ENCODE measurements at regions not wholly inside any gene's neighbourhood (a gene's known extent, or its start where the extent isn't known, plus 50 kb on each side); places are given as distances from the start of the nearest gene placed in this dataset.

- TF ChIP-seq EP300 (IDR thresholded peaks at IDR 0.05) = no peak
- TF ChIP-seq CTCF (IDR thresholded peaks at IDR 0.05) = no peak
- TF ChIP-seq POLR2AphosphoS5 (IDR thresholded peaks at IDR 0.05) = no peak
- TF ChIP-seq POLR2A (IDR thresholded peaks at IDR 0.05) = no peak
Observed at GRCh38 chr13:18212873-18213272, 968.8 kb downstream of the TUBA3C start.
